ENCODE measurements at regions not wholly inside any gene's neighbourhood (a gene's known extent, or its start where the extent isn't known, plus 50 kb on each side); places are given as distances from the start of the nearest gene placed in this dataset.
"Not testable (repeated sequence)": the region's sequence is repeated elsewhere in the genome, so short reads cannot be mapped to it uniquely, and the experiment has no call there.

GRCh38 chr10:34945951-34946522 lies 130.9 kb upstream of the PARD3 start:
- H3K27ac Mint-ChIP-seq; H3K4me3 Mint-ChIP-seq; H3K27ac ChIP-seq (ENCODE audit: low read depth in 1 of 2, low read length in 2 of 2); H2AFZ ChIP-seq (ENCODE audit: insufficient read depth, low read depth, low read length, poor library complexity, severe bottlenecking); H3K9me3 ChIP-seq (replicated peaks in 1 of 2; ENCODE audit: control insufficient read depth in 1 of 2, insufficient read depth in 1 of 2, low read length in 2 of 2); H3K36me3 ChIP-seq (replicated peaks in 1 of 2; ENCODE audit: control insufficient read depth in 1 of 2, insufficient read depth in 2 of 2, low read length in 2 of 2); H3K4me1 Mint-ChIP-seq; H3K79me2 ChIP-seq (ENCODE audit: insufficient read depth, low read length); H3K4me2 ChIP-seq (replicated peaks; ENCODE audit: extremely low read depth, low read length, poor library complexity, severe bottlenecking); H3K9ac ChIP-seq (ENCODE audit: insufficient read depth, low read length, poor library complexity, severe bottlenecking); intact Hi-C loops (cut with micrococcal nuclease); H3K4me3 ChIP-seq (replicated peaks in 1 of 3; ENCODE audit: low read depth in 2 of 3, low read length in 3 of 3); DNase-seq; H3K9me3 Mint-ChIP-seq; H3K27me3 ChIP-seq (ENCODE audit: control insufficient read depth in 2 of 2, insufficient read depth in 2 of 2, low read length in 2 of 2); H3K36me3 Mint-ChIP-seq; H3K4me1 ChIP-seq (ENCODE audit: control insufficient read depth in 1 of 2, insufficient read depth in 2 of 2, low read length in 2 of 2); H4K20me1 ChIP-seq (ENCODE audit: insufficient read depth, low read length): not testable (repeated sequence)
- 92% methylated on average over 1 of the region's 9 CpGs for WGBS (ENCODE audit: insufficient coverage)
- peaks cover 4 to 13% (median 5%) of the 10 kb centered on the region in 3 donors for H3K27me3 Mint-ChIP-seq (ENCODE audit: low read depth in 3 of 3)

DNA sequence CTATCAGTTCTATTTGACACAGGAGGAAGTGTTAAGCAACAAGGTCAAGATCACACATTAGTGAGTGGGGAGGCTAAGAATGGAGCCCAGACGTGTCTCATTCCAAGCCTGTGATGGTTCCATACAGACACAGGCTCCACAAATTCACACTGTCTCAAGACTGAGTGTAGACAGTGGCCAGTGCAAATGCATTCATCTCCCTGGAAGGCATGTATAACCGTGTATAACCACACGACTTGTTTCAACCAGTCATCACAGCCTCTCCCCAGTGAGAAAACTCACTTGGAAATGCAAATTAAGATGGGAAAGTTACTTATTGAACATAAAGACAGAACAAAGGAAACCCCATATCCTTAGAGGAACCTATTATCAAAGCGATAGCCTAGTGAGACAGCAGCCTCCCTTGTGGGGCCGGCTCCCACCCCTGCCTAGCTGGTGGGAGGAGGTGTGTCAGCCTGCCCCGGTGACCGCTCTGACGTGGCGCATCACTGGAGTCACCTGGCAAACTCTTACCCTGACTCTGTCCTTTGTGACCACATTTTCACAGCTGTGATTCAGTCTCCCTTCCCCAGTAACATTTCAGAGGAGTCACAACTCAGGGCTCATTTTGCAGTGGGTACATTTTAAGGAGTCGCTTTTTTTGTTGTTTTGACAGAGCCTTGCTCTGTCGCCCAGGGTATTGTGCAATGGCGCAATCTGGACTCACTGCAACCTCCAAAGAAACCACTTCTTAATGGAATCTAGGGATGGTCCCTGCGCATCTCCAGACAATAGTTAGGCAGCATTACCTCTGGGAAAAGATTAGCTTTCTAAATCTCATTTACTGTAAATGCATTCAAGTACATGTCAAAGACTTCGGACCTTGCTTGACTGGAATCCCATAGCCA lies 126.6 kb upstream of the PARD3 start:
- Histone ChIP-seq H3K4me3 (replicated peaks in 1 of 3; ENCODE audit: low read depth in 2 of 3, low read length in 3 of 3) (no peak overlapping the region), H2AFZ (ENCODE audit: insufficient read depth, low read depth, low read length, poor library complexity, severe bottlenecking) (no peak overlapping the region), H4K20me1 (ENCODE audit: insufficient read depth, low read length) (no peaks in the 10 kb centered on the region), H3K27me3 (ENCODE audit: control insufficient read depth in 2 of 2, insufficient read depth in 2 of 2, low read length in 2 of 2) (no peaks in the 10 kb centered on the region), H3K4me1 (ENCODE audit: control insufficient read depth in 1 of 2, insufficient read depth in 2 of 2, low read length in 2 of 2) (no peaks in the 10 kb centered on the region), H3K4me2 (replicated peaks; ENCODE audit: extremely low read depth, low read length, poor library complexity, severe bottlenecking) (no peak overlapping the region), H3K27ac (ENCODE audit: low read depth in 1 of 2, low read length in 2 of 2) (no peak overlapping the region), H3K79me2 (ENCODE audit: insufficient read depth, low read length) (no peaks in the 10 kb centered on the region), H3K36me3 (replicated peaks in 1 of 2; ENCODE audit: control insufficient read depth in 1 of 2, insufficient read depth in 2 of 2, low read length in 2 of 2) (no peaks in the 10 kb centered on the region), H3K9me3 (replicated peaks in 1 of 2; ENCODE audit: control insufficient read depth in 1 of 2, insufficient read depth in 1 of 2, low read length in 2 of 2) (no peaks in the 10 kb centered on the region), H3K9ac (ENCODE audit: insufficient read depth, low read length, poor library complexity, severe bottlenecking) (no peak overlapping the region)
- H3K4me3 Mint-ChIP-seq, result no peak overlapping the region
- 93% methylated on average over 10 of the region's 14 CpGs for WGBS (ENCODE audit: insufficient coverage)
- intact Hi-C loops (cut with micrococcal nuclease), result no loop called here
- no peaks in the 10 kb centered on the region for H3K4me1 Mint-ChIP-seq
- peaks cover 4 to 6% (median 5%) of the 10 kb centered on the region in 3 donors for H3K27me3 Mint-ChIP-seq (ENCODE audit: low read depth in 3 of 3)
- H3K27ac Mint-ChIP-seq, result no peak overlapping the region
- no peak for DNase-seq
- no peaks in the 10 kb centered on the region for H3K36me3 Mint-ChIP-seq
- TF ChIP-seq CTCF (IDR thresholded peaks at IDR 0.05), result no peak
- H3K9me3 Mint-ChIP-seq, result peaks cover 0 to 10% (median 2%) of the 10 kb centered on the region in 7 donors

Measured in CD14-positive monocyte (primary cell).